IMR-90 (cell line): ENCODE measurements at regions not wholly inside any gene's neighbourhood (a gene's known extent, or its start where the extent isn't known, plus 50 kb on each side); places are given as distances from the start of the nearest gene placed in this dataset.

Source experiments
- BHLHE40 ChIP-seq: fragments of 150-350 bp; IDR thresholded peaks from 2 replicates; pipeline ENCODE4 v1.6.1; 2016; ENCODE audit warnings: mild to moderate bottlenecking, low read depth, low read length
- MAZ ChIP-seq: IDR thresholded peaks from 2 replicates; pipeline ENCODE4 v1.6.1; 2012; ENCODE audit warnings: low read depth, mild to moderate bottlenecking, low read length, improper control_type of control experiment, moderate library complexity, borderline replicate concordance
- MXI1 ChIP-seq: IDR thresholded peaks from 2 replicates; pipeline ENCODE4 v1.6.1; 2012; ENCODE audit warnings: low read depth, mild to moderate bottlenecking, low read length, moderate library complexity, borderline replicate concordance
- POLR2A ChIP-seq: IDR thresholded peaks from 2 replicates; pipeline ENCODE4 v1.6.1; 2012; ENCODE audit warnings: mild to moderate bottlenecking, low read depth, low read length
- RAD21 ChIP-seq: IDR thresholded peaks from 2 replicates; pipeline ENCODE4 v1.6.1; 2012; ENCODE audit warnings: low read length, improper control_type of control experiment
- RCOR1 ChIP-seq: IDR thresholded peaks from 2 replicates; pipeline ENCODE4 v1.6.1; 2012; ENCODE audit warnings: mild to moderate bottlenecking, low read length, improper control_type of control experiment; ENCODE audit not compliant: insufficient replicate concordance
- SMC3 ChIP-seq: fragments of 150-350 bp; IDR thresholded peaks from 2 replicates; pipeline ENCODE4 v1.6.1; 2016; ENCODE audit warnings: low read depth, mild to moderate bottlenecking, antibody characterized with exemption, low read length, moderate library complexity
- TF ChIP-seq, protein P1 (sequence below): conservative IDR thresholded peaks from 2 replicates; pipeline ENCODE4 v1.5.1; 2012; ENCODE audit warnings: mild to moderate bottlenecking, low read depth, low read length, improper control_type of control experiment
- TF ChIP-seq, protein P2 (sequence below): fragments of 150-350 bp; IDR thresholded peaks from 2 replicates; pipeline ENCODE4 v1.6.1; 2017; ENCODE audit warnings: mild to moderate bottlenecking, antibody characterized with exemption, low read length, low read depth
- TF ChIP-seq, protein P3 (sequence below): fragments of 150-350 bp; IDR thresholded peaks from 2 replicates; pipeline ENCODE4 v1.6.1; 2016; ENCODE audit warnings: low read depth, mild to moderate bottlenecking, low read length, moderate library complexity, borderline replicate concordance

DNA sequence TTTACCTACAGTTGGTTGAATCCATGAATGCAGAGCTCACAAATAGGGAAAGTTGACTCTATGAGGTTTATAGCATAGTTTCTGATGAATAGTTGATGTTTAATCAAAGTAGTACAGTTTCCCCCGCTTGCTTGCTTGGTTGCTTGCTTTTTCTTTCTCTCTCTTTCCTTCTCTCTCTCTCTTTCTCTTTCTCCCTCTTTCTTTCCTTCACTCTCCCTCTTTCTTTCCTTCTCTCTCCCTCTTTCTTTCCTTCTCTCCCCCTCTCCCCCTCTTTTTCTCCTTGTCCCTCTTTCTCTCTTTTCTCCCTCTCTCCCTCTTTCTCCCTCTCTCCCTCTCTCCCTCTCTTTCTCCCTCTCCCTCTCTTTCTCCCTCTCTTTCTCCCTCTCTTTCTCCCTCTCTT, 999.9 kb upstream of the CELF4 start:
- no peak for TF ChIP-seq MXI1
- no peak for TF ChIP-seq POLR2A
- TF ChIP-seq, protein P1, sequence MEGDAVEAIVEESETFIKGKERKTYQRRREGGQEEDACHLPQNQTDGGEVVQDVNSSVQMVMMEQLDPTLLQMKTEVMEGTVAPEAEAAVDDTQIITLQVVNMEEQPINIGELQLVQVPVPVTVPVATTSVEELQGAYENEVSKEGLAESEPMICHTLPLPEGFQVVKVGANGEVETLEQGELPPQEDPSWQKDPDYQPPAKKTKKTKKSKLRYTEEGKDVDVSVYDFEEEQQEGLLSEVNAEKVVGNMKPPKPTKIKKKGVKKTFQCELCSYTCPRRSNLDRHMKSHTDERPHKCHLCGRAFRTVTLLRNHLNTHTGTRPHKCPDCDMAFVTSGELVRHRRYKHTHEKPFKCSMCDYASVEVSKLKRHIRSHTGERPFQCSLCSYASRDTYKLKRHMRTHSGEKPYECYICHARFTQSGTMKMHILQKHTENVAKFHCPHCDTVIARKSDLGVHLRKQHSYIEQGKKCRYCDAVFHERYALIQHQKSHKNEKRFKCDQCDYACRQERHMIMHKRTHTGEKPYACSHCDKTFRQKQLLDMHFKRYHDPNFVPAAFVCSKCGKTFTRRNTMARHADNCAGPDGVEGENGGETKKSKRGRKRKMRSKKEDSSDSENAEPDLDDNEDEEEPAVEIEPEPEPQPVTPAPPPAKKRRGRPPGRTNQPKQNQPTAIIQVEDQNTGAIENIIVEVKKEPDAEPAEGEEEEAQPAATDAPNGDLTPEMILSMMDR, result no peak
- TF ChIP-seq, protein P2, sequence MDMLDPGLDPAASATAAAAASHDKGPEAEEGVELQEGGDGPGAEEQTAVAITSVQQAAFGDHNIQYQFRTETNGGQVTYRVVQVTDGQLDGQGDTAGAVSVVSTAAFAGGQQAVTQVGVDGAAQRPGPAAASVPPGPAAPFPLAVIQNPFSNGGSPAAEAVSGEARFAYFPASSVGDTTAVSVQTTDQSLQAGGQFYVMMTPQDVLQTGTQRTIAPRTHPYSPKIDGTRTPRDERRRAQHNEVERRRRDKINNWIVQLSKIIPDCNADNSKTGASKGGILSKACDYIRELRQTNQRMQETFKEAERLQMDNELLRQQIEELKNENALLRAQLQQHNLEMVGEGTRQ, result no peak
- no peak for TF ChIP-seq MAZ
- no peak for TF ChIP-seq RCOR1
- TF ChIP-seq RAD21, result no peak
- TF ChIP-seq BHLHE40, result no peak
- TF ChIP-seq SMC3, result no peak
- TF ChIP-seq, protein P3, sequence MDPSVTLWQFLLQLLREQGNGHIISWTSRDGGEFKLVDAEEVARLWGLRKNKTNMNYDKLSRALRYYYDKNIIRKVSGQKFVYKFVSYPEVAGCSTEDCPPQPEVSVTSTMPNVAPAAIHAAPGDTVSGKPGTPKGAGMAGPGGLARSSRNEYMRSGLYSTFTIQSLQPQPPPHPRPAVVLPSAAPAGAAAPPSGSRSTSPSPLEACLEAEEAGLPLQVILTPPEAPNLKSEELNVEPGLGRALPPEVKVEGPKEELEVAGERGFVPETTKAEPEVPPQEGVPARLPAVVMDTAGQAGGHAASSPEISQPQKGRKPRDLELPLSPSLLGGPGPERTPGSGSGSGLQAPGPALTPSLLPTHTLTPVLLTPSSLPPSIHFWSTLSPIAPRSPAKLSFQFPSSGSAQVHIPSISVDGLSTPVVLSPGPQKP, result no peak
